HL-60 (cell line): ENCODE measurements at regions not wholly inside any gene's neighbourhood (a gene's known extent, or its start where the extent isn't known, plus 50 kb on each side); places are given as distances from the start of the nearest gene placed in this dataset.

Source experiments
- CTCF ChIP-seq: IDR thresholded peaks from one replicate; pipeline ENCODE4 v1.5.1; 2011; ENCODE audit warnings: low read length, control low read depth, inconsistent platforms; ENCODE audit not compliant: insufficient read depth
- REST ChIP-seq: IDR thresholded peaks from 2 replicates; pipeline ENCODE4 v1.6.1; 2012; ENCODE audit warnings: low read depth; ENCODE audit not compliant: insufficient replicate concordance

- TF ChIP-seq CTCF (no peak), REST (no peak)
Observed at GRCh38 chr15:47301481-47301880, 415.8 kb upstream of the SEMA6D start.
